ENCODE measurements at regions not wholly inside any gene's neighbourhood (a gene's known extent, or its start where the extent isn't known, plus 50 kb on each side); places are given as distances from the start of the nearest gene placed in this dataset.
A peak's percentile ranks its signal among the peaks of the same experiment; 100 is the strongest.
"Not testable (repeated sequence)": the region's sequence is repeated elsewhere in the genome, so short reads cannot be mapped to it uniquely, and the experiment has no call there.

DNA sequence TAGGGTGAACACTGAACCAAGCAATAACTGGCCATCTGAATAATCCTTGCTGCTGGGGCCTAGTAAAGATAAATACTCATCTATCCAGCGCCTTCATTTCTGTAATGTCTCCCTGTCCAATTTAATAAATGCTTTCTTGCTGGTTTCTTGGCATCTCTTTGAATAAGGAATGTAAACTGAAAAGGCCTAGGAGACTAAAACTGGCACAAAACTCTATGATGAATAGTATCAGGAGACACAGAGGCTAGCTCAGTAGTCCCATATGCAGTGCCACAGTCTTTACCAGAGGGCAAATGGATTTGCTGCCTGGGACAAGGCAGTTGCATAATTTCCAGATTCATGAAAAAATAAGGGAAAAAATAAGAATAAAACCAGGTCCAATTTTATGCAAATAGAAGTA lies 324.4 kb downstream of the CENPW start:
- no peak for DNase-seq (ENCODE audit: low spot score)
- no peak for FAIRE-seq

DNA sequence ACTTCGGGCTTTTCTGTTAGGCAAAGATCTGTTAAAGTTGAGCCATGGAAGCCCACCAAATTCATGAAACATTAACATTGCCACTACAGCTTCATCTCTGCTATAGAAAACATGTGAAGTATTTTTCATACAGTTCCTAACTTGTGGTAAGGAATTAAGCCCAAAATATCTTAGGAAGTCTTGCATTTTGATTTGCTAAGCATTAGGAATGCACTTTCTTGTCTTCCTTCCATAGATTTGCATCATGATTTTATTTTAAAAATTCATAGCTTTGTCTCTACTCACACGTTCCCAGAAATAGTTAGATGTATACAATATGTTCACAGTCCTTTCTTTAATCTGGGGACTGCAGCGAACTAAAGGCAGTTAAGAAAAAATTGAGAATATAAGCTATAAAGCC lies 325.6 kb downstream of the CENPW start:
- DNase-seq (ENCODE audit: low spot score), result no peak
- no peak for FAIRE-seq

DNA sequence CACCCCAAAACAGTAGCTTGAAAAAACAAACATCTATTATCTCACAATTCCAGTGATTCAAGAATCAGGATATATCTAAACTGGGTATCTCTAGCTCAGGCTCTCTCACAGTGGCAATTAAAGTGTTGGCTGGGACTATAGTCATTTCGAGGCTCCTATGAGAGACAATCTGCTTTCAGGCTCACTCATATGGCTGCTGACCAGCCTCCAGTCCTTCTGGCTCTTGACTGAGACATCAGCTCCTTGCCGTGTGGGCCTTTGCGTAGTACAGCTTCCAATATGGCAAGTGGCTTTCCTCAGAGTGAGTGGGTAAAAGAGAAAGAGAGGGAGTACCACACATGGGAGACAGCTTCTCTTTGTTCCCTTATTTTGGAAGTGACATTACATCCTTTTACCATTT lies 327.2 kb downstream of the CENPW start:
- DNase-seq (ENCODE audit: low spot score) (no peak), FAIRE-seq (no peak)

DNA sequence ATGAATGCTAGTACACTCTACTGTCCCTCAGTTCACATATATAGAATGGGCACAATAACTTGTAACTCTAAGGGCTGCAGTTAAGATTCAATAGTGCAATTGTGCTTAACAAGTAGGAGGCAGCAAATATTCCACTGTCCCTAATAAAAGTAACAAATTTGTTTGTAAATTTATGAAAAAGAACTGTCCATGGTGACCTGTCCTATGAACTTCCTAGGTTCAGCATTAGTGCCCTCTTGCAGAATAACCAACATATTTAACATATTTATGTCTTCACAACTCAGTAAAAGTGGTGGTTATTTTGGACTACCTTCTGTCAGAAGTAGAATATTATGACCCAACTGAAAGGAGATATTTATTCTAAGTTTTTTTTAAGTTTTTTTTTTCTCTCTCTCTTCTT lies 327.8 kb downstream of the CENPW start:
- DNase-seq (ENCODE audit: low spot score) (no peak), FAIRE-seq (no peak)

DNA sequence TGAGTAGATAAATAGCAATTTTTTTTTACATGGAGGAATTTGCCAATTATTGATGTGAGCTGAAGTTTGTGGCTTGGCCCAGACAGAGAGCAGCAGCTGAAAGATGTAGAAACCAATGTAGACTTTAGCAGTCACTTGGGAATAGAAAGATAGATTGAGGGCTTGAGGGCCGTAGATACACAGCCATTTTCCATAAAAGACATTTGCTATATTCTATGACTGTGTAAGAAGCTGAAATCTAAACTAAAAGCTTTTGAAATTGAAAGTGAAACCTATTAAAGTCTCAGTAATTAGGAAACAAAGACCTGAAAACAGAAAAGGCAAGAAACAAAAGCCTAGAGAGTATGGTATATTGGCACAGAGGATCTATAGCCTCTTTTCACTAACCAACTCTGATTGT lies 332.7 kb downstream of the CENPW start:
- FAIRE-seq (no peak), DNase-seq (ENCODE audit: low spot score) (no peak)

DNA sequence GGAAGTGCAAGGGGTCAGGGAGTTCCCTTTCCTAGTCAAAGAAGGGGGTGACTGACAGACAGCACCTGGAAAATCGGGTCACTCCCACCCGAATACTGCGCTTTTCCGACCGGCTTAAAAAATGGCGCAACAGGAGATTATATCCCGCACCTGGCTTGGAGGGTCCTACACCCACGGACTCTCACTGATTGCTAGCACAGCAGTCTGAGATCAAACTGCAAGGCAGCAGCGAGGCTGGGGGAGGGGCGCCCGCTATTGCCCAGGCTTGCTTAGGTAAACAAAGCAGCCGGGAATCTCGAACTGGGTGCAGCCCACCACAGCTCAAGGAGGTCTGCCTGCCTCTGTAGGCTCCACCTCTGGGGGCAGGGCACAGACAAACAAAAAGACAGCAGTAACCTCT lies 333.8 kb downstream of the CENPW start:
- DNase-seq (ENCODE audit: low spot score); FAIRE-seq: not testable (repeated sequence)

DNA sequence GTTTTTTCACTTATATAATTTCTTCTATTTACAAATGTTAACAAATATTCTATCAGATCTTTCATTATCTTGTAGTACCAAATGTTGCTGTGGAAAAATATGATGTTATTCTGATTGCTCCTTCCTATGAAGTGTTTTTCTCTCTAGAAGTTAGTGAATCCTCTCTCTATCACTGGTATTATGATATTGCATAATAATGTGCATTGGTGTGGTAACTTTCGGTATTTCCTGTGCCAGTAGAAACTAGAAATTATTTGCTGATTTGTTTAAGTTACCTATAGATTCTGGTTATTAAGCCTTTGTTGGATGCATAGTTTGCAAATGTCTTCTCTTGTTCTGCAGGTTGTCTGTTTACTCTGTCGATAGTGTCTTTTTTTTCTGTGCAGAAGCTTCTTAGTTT lies 342.5 kb downstream of the CENPW start:
- DNase-seq (ENCODE audit: low spot score) (no peak), FAIRE-seq (no peak)

DNA sequence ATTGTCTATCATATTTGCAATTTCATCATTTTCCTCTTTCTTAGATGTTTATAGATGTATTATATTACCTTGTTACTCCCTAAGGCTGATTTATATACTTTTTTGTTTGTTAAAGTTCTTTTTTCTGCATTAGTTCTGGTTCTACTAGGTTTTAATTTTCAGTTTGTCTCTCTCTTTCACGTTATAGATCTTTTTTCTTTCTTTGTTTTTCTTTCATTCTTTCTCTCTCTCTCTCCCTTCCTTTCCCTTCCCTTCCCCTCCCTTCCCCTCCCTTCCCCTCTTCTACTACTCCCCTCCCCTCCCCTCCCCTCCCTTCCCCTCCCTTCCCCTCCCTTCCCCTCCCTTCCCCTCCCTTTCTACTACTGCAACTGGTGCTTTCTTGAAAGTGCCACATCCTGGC lies 345.3 kb downstream of the CENPW start:
- FAIRE-seq (no peak), DNase-seq (ENCODE audit: low spot score) (no peak)

DNA sequence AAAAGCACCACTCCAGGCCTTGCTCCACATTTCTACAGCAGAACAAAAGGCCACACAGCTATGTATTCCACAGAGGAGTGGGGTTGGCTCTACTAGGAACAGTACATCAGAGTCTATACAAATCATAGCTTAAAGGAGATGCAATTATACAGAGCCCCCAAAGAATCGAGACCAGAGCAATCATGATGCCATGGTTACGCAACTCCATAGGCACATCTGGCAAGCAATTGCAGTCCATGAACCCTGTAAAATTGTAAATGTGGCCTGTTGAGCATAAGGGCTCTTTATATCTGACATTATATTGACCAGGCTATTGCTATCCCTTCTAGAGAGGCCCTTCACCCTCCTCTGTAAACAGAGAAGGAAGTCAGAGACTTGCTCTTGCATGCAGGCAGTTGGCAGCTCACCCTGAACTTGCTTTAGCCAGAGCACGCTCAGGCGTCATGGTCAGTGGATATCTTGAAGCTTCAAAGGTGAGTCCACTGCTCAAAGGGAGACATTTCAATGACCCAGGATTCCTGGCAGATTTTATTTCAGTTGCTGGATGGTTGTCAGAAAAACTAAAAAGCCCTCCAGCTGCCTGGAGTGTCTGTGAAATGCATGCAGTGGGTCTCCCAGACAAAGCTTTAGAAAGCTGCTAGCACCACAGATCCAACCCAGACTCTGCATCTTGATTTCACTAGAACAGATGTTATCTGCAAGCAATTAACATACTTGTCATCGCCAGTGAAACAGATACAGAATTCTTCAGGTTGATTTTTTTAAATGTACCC lies 357.2 kb downstream of the CENPW start:
- no peak for DNase-seq (ENCODE audit: low spot score)
- no peak for FAIRE-seq

DNA sequence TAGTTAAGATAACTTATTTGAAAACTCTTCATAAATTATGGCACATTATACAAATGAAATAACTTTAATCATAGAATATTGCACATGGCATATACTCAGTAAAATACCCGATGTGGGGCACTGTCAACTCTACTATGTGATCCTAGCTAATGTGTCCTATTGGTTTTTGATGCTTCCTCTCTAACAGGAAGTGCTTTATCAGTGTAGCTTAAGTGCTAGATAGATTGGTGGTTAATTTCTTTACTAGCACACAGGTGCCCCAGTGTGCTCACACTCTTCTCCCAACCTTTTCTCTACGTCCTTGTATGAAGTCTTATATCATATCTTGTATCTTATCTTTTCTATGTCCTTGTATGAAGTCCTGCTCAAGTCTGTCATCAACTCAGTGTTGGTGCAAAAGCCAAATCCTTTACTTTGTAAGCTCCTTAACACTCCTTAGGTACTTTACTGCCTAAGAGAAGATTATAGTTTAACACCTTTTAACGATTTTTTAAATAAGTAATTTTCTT lies 358.9 kb downstream of the CENPW start:
- FAIRE-seq (no peak), DNase-seq (ENCODE audit: low spot score) (no peak)

DNA sequence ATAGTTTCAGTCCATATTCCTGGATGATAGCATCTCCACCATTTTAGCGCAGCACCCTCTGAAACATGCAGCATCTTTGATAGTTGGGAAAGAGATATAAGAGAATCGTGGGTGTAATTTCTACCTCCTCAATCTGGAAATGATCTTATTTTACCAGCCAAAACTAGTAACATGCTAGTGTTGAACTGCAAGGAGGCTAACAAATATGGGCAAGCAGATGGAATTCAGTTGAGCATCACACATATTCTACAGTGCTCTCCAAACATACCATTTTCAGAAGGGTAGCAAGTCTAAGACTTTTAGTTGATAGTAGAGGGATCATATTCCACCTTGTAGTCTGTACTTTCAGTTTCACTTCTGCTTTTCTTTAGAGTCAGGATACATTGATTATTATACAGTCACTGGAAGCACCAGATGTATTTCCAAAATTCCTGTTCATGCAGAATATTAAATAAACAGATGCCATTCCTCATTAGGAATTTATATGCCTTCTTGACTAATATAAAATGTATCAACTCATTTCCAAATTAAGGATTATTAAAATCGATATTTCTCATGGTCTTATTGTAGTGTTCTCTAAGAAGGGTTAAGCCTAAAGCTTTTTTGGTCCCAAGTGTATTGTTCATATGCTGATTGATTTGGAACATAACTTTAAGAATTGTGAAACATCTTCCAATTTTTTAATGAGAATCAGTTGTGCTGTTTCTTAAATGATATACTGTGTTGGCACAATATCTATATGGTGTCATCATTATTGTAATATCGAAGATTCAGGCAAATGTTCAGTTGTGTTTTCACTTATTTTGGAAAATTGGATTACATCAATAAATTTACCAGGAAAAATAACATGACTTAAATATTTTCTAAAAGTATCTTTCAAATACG lies 362.0 kb downstream of the CENPW start:
- no peak for FAIRE-seq

DNA sequence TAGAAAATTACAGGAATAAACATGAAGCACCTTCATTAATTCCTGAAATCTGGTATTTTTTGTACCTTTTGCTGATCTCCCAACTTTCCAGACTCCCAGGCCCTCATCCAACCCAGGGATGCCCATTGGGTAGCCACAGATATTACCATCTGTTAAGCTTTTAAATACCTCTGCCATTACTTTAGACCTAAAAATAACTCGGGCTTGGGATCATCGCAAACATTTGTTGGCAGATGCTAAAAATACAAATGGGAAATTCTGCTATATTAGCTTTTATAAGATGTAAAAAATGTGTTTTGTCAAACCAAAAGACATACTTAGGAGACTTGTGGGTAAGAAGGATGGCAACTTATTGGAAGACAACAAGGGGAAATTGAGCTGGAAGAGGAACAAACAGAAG lies 376.1 kb downstream of the CENPW start:
- FAIRE-seq (no peak), DNase-seq (ENCODE audit: low spot score) (no peak)

More for the DNA sequence above, 362.0 kb downstream of the CENPW start:
- DNase-seq (ENCODE audit: low spot score), result no peak

DNA sequence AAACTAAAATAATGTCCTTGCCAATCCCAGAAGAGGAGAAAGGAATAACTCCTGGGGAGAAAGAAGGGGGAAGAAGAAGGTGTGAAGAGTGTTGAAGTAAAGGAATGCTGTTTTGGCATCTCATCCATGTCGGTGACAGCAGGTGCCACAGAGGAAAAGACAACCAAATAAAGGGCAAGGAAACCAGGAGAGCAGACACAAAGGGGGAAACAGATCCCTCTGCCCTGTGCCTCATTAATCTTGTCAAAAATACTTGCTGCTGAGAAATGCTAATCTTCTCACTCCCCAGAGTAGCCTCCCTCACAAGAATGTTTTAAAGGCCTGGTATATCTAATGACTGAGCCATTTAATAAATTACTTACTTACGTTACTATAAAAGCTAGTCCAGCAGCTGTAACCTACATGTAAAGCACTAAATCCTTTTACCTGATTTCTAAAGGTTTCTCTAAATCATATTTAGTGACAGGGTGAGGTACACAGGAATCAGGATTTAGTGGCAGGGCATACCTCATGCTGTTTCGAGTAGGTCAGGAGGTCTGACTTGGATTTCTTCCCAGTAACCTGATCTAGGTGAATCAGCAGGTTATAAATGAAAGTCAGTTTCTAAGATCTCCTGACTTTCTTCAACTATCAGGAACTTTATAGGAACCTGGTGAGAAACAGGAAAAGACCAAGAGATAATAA lies 377.1 kb downstream of the CENPW start:
- FAIRE-seq, result no peak
- DNase-seq (ENCODE audit: low spot score), result no peak

DNA sequence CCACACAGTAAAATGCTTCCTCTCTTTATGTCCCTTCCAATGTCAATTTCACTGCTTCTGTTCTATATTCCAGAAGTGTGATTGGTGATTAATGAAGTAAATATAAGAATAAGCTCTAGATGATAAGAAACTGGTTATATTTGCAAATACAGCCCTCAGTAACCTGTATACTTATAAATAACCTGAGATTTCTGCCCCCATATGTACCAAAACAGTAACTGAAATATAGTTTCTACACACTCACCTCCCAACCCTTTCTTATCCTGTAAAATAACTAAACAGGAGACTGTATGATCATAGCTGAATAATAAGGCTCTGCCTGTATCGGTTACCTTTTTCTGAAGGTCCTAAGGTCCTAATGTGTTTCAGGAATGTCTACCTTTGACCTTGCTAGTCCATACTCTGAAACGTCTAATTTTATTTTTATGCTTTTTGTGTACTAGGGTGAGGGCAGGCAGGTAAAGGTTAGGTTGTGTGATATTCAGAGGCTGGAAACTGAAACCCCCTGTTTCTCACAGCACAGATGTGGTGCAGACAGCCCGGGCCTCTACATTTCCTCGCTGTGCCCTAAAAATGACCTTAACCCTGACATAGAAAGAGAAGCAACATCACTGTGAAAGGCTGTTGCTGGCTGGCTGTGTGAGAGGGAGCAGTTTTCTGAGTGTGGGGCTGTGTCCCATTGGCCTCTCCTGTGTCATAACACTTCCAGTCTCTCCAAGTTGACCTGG lies 378.8 kb downstream of the CENPW start:
- DNase-seq (ENCODE audit: low spot score), result no peak
- FAIRE-seq, result no peak

DNA sequence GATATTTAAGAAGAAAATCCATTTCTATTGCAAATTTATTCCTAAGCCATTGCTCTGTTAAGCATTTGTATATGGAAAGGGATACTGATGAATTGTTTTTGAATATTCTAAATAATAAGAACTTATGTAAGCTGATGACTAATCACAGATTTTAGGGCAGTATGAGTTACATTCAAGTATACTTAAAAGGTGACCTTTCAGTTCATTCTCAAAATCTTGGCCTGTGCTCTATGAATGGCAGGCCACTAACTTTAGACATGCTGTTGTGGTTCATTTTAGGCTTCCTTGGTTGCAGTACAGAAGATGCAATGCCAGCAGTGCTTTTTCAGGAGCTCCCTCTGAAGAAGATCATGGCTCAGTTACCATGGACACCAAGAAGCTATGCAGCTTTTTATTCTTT lies 380.4 kb downstream of the CENPW start:
- no peak for FAIRE-seq
- no peak for DNase-seq (ENCODE audit: low spot score)

DNA sequence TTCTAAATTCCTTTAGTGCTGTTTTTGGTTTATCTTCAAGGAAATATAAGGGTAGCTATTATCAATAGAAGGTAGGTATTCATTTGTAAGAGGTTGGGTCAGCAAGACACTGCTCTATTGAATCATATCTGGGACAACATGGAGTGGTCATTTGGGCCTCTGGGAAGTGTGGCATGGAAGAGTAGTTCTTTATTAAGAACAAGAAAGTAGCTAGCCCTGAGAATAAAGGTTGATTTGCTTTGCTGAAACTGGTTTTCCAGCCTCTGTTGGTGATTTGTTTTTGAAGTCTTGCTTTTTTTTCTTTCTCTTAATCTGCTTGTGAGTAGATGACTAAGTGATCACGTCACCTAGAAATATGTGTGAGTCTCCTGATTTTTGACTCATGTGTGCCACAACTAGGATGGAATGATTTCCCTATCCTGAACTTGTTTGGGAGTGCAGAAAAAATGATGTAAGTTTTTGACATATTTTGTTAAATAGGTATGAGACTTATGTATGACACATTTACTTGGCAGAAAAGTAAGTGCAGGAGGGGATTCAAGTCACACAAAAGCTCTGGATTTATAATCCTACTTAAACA lies 381.8 kb downstream of the CENPW start:
- FAIRE-seq, result peak; percentile 70
- peak; percentile 69 for DNase-seq (ENCODE audit: low spot score)

DNA sequence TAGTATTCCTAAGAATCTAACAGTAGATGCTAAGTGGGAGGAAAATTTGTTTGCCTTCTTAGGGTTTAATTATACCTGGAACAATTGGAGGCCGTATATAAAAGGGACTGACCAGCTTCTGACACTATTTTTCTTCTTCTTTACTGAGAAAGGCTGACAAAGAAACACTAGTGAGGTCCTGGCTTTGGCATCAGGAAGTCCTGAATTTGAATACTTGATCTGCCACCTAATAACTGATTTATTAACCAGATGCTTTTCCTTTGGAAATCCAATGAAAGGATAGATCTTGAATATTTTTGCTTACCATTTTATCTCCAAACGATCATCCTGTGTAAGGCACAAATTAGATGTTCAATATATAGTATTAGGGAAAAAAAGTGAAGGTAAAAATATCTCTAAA lies 382.5 kb downstream of the CENPW start:
- DNase-seq (ENCODE audit: low spot score) (no peak), FAIRE-seq (no peak)

DNA sequence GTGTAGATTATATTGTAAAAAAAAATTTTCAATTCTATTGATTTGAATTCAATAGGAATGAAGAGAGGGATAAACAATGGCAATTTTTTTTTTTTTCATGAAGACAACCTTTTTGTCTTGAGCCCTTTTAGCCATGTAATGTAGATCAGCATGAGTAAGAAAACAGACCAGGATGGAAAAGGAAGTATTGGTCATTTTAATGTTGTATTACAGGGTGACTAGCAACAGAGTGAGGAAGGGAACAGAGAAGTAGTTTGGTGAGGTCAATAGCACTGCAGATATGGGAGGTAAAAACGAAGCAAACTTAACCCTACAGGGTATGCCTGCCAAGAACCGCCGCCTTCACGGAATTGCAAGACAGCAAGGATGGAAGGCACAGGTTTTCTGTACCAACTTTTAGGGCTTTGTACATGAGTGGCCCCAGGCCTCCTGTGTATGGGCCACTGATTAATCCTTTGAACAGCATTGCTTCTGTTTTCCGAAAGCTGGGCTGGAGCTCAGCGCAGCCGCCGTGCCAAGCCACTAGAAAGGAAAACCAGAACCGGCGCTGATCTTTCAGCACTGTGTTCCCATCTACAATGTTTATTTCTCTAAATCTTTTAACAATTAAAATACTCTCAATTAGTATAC lies 383.7 kb downstream of the CENPW start:
- DNase-seq (ENCODE audit: low spot score) (no peak), FAIRE-seq (no peak)

DNA sequence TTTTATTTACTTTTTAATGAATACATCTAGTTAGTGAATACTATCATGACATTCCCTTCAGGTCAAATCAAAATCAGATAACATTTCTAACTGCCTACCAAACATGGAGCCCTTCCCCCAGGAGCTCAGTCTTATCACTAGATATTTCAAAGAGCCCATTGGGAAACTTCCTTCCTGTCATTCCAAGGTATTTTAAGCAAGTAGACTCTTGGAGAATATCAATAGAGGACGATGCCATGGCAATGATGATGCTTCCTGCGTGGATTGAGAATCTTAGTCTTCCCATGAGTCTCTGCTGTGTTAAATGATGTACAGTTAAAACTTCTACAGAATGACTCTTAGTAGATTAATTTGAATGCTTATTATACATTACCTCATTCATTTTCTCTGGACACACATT lies 384.9 kb downstream of the CENPW start:
- FAIRE-seq (no peak), DNase-seq (ENCODE audit: low spot score) (no peak)

DNA sequence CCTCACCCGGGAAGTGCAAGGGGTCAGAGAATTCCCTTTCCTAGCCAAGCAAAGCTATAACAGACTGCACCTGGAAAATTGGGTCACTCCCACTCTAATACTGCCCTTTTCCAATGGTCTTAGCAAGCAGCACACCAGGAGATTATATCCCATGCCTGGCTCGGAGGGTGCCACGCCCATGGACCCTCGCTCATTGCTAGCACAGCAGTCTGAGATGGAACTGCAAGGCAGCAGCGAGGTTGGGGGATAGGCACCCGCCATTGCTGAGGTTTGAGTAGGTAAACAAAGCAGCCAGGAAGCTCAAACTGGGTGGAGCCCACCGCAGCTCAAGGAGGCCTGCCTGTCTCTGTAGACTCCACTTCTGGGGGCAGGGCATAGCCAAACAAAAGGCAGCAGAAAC lies 386.5 kb downstream of the CENPW start:
- not testable (repeated sequence) for DNase-seq (ENCODE audit: low spot score); FAIRE-seq
